ENCODE measurements at regions not wholly inside any gene's neighbourhood (a gene's known extent, or its start where the extent isn't known, plus 50 kb on each side); places are given as distances from the start of the nearest gene placed in this dataset.

DNA sequence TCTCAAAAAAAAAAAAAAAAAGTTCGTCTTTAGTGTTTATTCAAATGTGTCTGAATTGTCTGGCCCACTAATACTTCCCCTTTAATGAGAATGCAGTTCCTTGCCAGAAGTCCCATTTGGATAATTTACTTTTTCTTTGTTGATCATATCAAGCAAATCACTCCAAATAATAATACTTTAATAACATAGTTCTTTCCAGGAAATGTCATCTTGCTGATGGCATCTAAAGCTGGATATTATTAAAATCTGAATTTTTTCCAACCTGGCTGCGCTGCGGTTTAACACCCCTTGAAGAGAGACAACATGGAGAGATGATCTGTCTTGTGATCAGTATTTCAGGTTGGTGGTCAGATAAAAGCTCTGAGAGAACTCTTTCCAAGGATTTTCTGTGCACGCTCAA lies 111.2 kb upstream of the CNKSR3 start:
- H3K4ac ChIP-seq (ENCODE audit: low read depth, low read length), result no peak overlapping the region
- no peak overlapping the region for H2AFZ ChIP-seq (ENCODE audit: low read length)
- H4K20me1 ChIP-seq (ENCODE audit: control insufficient read depth, insufficient read depth, insufficient read length), result no peaks in the 10 kb centered on the region
- H3K4me2 ChIP-seq (ENCODE audit: insufficient read depth, insufficient read length, low read length), result no peak overlapping the region
- Mint-ChIP-seq H3K4me1 (peaks cover 5 to 9% of the 10 kb centered on the region in 2 experiments), H3K9me3 (no peaks in the 10 kb centered on the region), H3K4me3 (no peak overlapping the region), H3K27me3 (ENCODE audit: low read depth) (no peaks in the 10 kb centered on the region), H3K36me3 (ENCODE audit: insufficient read depth in 1 of 3, low read depth in 3 of 3) (no peaks in the 10 kb centered on the region), H3K27ac (no peak overlapping the region)
- H3K23ac ChIP-seq (ENCODE audit: insufficient read length, low read depth, low read length), result no peak overlapping the region
- no peak for DNase-seq
- no peak overlapping the region for H3T11ph ChIP-seq (ENCODE audit: low read length)
- no peaks in the 10 kb centered on the region for H3K79me1 ChIP-seq (ENCODE audit: insufficient read depth, low read depth, low read length, poor library complexity, severe bottlenecking)
- no peaks in the 10 kb centered on the region for H3K4me1 ChIP-seq (ENCODE audit: insufficient read depth, low read length)
- no peaks in the 10 kb centered on the region for H3K9me3 ChIP-seq (ENCODE audit: control insufficient read depth, low read depth, low read length)
- no peaks in the 10 kb centered on the region for H3K23me2 ChIP-seq (ENCODE audit: insufficient read length, low read depth, low read length, poor library complexity, severe bottlenecking)
- no peak overlapping the region for H4K5ac ChIP-seq (ENCODE audit: insufficient read length, low read depth, low read length)
- H2BK15ac ChIP-seq (ENCODE audit: low read depth, low read length), result no peak overlapping the region
- no peak overlapping the region for H3K18ac ChIP-seq (ENCODE audit: insufficient read length, low read depth, low read length)
- H3K27me3 ChIP-seq (ENCODE audit: insufficient read depth, low read length), result no peaks in the 10 kb centered on the region
- WGBS (ENCODE audit: extremely low coverage, insufficient read length, low lambda C conversion rate), result no CpG with 5 or more reads among the region's 4 CpGs
- no peak overlapping the region for H2BK20ac ChIP-seq (ENCODE audit: low read depth, low read length, poor library complexity, severe bottlenecking)
- no peak overlapping the region for H3K9ac ChIP-seq (ENCODE audit: extremely low read depth, insufficient read length, low read length)
- no peak overlapping the region for H2BK120ac ChIP-seq (ENCODE audit: low read depth, low read length, poor library complexity, severe bottlenecking)
- H2AK5ac ChIP-seq (ENCODE audit: insufficient read length, low read length), result no peak overlapping the region
- no peak overlapping the region for H3K56ac ChIP-seq (ENCODE audit: insufficient read length, low read depth, low read length)
- H2BK5ac ChIP-seq (ENCODE audit: insufficient read length, low read length), result no peak overlapping the region
- no peak overlapping the region for H4K91ac ChIP-seq (ENCODE audit: insufficient read length, low read depth, low read length)
- no peak overlapping the region for H3K27ac ChIP-seq (ENCODE audit: insufficient read length, low read depth, low read length)
- H3K79me2 ChIP-seq (ENCODE audit: insufficient read depth, low read length), result no peaks in the 10 kb centered on the region
- TF ChIP-seq, protein P1, sequence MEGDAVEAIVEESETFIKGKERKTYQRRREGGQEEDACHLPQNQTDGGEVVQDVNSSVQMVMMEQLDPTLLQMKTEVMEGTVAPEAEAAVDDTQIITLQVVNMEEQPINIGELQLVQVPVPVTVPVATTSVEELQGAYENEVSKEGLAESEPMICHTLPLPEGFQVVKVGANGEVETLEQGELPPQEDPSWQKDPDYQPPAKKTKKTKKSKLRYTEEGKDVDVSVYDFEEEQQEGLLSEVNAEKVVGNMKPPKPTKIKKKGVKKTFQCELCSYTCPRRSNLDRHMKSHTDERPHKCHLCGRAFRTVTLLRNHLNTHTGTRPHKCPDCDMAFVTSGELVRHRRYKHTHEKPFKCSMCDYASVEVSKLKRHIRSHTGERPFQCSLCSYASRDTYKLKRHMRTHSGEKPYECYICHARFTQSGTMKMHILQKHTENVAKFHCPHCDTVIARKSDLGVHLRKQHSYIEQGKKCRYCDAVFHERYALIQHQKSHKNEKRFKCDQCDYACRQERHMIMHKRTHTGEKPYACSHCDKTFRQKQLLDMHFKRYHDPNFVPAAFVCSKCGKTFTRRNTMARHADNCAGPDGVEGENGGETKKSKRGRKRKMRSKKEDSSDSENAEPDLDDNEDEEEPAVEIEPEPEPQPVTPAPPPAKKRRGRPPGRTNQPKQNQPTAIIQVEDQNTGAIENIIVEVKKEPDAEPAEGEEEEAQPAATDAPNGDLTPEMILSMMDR (conservative IDR thresholded peaks at IDR 0.05), result no peak
- H3K14ac ChIP-seq (ENCODE audit: insufficient read depth, low read length), result no peak overlapping the region
- H4K8ac ChIP-seq (replicated peaks; ENCODE audit: insufficient read length, low read depth, low read length), result no peak overlapping the region
- no peak overlapping the region for H2BK12ac ChIP-seq (ENCODE audit: insufficient read length, low read depth, low read length)

Measured in H9 (cell line).